ENCODE measurements at regions not wholly inside any gene's neighbourhood (a gene's known extent, or its start where the extent isn't known, plus 50 kb on each side); places are given as distances from the start of the nearest gene placed in this dataset.

- TF ChIP-seq MXI1 (conservative IDR thresholded peaks at IDR 0.05; ENCODE audit: poor library complexity, severe bottlenecking) (no peak), POLR2AphosphoS5 (IDR thresholded peaks at IDR 0.05) (peak; percentile 87), EP300 (conservative IDR thresholded peaks at IDR 0.05; ENCODE audit: poor library complexity, severe bottlenecking) (peak; percentile 75), EZH2 (IDR thresholded peaks at IDR 0.05; ENCODE audit: borderline replicate concordance, insufficient read depth, low read length, poor library complexity, severe bottlenecking) (no peak), CTCF (IDR thresholded peaks at IDR 0.05; ENCODE audit: poor library complexity, severe bottlenecking) (no peak), REST (IDR thresholded peaks at IDR 0.05; ENCODE audit: borderline replicate concordance) (no peak), TAF1 (IDR thresholded peaks at IDR 0.05; ENCODE audit: low read depth) (no peak), SMC3 (conservative IDR thresholded peaks at IDR 0.05; ENCODE audit: poor library complexity) (no peak)
These were observed 185.3 kb upstream of the WWC1 start for GRCh38 chr5:168106008-168106761.
